ENCODE measurements at regions not wholly inside any gene's neighbourhood (a gene's known extent, or its start where the extent isn't known, plus 50 kb on each side); places are given as distances from the start of the nearest gene placed in this dataset.

DNA sequence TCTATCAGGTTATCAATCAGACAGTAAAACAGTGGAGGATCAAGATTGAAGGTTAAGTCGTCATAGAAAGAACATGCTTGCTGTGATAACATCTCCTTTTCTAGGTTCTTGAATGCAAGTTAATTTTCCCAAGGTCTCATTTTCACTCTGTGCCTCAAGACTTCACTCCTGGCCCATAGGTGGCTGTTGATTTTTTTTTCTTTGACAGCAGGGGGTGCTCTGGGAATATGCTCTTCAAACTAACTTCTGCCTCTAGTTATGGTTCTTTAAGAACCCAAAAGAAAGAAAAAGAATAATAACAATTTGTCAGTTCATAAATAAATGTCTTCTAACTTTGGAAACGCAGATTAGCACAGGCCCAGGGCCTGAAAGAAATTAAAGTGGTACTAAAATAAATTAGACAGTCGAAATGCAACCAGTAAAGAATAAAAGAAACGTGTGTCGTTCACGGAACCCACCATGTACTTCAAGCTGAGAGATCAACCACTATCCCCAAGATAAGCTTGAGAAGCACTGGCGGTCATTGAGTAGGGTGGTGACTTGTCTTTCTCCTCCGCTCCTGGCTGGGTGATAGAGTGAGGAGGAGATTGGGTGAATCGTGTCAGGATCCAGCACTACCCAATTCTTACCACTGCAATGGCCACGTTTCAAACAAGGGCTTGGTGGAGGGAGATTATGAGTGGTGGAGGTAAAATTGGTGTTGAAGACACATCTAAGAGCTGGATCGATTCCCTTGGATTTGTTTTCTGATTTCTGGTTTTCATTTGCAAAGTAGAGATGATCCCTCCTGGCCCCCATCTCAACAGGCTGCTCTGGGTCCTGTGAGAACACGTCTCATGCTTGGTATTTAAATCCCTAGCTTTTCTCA lies 93.4 kb upstream of the IRX4 start:
- no peak overlapping the region for H3K27ac ChIP-seq
- 75 to 78% methylated on average over 12 of the region's 12 CpGs for WGBS, 2 donors
- no peaks in the 10 kb centered on the region for H3K4me1 ChIP-seq
- no peaks in the 10 kb centered on the region for H3K27me3 ChIP-seq
- no peaks in the 10 kb centered on the region for H3K9me3 ChIP-seq
- peak in 1 of 2 donors; percentile 73 for ATAC-seq (ENCODE audit: low FRiP score in 2 of 2)
- no peak overlapping the region for H3K4me3 ChIP-seq
- TF ChIP-seq POLR2AphosphoS5 (IDR thresholded peaks at IDR 0.05) (no peak), POLR2A (IDR thresholded peaks at IDR 0.05) (no peak)
- H3K36me3 ChIP-seq, result no peaks in the 10 kb centered on the region
- DNase-seq, result no peak

DNA sequence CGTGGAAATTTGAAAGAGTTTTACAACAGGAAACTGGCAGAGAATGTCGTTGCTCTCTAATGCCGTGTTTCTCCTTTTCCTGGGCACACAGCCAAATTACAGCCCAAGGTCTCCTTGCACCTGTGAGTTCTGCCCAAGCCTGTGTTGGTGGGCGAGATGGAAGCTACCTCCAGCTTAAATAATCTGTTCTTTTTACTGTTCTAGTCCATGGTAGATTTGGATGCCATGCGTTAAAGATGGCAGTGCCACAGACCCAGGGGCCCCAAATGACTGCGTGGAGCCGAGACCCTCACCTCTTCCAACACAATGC lies 92.6 kb upstream of the IRX4 start:
- Histone ChIP-seq H3K27me3 (no peaks in the 10 kb centered on the region), H3K36me3 (no peaks in the 10 kb centered on the region), H3K4me3 (no peak overlapping the region), H3K27ac (no peak overlapping the region), H3K4me1 (no peaks in the 10 kb centered on the region), H3K9me3 (no peaks in the 10 kb centered on the region)
- no peak for ATAC-seq (ENCODE audit: low FRiP score in 2 of 2)
- TF ChIP-seq POLR2A (IDR thresholded peaks at IDR 0.05) (no peak), EP300 (IDR thresholded peaks at IDR 0.05) (no peak), POLR2AphosphoS5 (IDR thresholded peaks at IDR 0.05) (no peak)
- TF ChIP-seq, protein P1, sequence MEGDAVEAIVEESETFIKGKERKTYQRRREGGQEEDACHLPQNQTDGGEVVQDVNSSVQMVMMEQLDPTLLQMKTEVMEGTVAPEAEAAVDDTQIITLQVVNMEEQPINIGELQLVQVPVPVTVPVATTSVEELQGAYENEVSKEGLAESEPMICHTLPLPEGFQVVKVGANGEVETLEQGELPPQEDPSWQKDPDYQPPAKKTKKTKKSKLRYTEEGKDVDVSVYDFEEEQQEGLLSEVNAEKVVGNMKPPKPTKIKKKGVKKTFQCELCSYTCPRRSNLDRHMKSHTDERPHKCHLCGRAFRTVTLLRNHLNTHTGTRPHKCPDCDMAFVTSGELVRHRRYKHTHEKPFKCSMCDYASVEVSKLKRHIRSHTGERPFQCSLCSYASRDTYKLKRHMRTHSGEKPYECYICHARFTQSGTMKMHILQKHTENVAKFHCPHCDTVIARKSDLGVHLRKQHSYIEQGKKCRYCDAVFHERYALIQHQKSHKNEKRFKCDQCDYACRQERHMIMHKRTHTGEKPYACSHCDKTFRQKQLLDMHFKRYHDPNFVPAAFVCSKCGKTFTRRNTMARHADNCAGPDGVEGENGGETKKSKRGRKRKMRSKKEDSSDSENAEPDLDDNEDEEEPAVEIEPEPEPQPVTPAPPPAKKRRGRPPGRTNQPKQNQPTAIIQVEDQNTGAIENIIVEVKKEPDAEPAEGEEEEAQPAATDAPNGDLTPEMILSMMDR (IDR thresholded peaks at IDR 0.05), result no peak
- WGBS, 2 donors, result 45 to 49% methylated on average over 7 of the region's 7 CpGs
- DNase-seq, result no peak

DNA sequence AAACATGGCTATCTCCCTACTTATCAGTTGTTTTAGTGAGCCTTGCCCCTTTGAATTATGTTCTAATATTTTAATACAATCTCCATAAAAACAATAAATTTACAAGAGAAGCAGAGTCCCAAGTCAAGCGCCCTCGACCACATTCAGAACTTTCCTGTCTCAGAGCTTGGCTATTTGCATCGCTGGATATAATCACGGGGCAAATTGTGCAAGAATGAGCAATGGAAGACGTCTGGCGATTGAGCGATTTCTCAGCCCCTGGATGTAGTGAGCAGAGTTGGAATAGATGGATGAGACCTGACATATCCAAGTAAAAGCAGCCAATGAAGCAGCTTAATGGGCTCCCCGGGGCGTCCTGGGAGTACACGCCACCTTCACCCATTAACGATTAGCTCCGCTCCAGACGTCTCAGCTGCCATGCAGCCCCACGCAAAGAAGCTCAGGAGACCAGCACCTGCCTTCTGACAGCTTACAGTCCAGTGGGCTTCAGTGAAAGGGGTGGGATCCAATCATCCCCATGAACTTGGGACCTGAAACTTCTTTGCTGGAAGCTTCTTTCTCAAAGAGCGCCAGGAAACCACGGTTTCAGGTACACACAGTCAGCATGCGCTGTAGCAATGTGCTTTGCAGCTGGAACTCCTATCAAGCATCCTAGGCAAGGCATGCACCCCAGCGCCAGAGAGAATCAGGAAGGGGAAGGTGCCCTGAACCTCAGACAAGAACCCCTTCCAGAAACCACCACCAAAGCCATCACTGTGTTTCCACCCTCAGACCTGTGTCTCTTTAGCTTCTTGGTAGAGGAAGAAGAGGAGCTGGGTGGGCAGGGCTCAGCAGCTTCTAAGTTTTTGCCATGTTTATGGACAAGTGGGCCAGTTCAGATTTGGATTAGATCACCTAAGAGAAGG lies 92.0 kb upstream of the IRX4 start:
- no peaks in the 10 kb centered on the region for H3K4me1 ChIP-seq
- TF ChIP-seq EP300 (IDR thresholded peaks at IDR 0.05) (no peak), POLR2A (IDR thresholded peaks at IDR 0.05) (no peak), POLR2AphosphoS5 (IDR thresholded peaks at IDR 0.05) (no peak)
- TF ChIP-seq, protein P1 (IDR thresholded peaks at IDR 0.05), result no peak
- H3K4me3 ChIP-seq, result no peak overlapping the region
- no peaks in the 10 kb centered on the region for H3K9me3 ChIP-seq
- no peak overlapping the region for H3K27ac ChIP-seq
- DNase-seq (no peak), ATAC-seq (ENCODE audit: low FRiP score in 2 of 2) (no peak)
- no peaks in the 10 kb centered on the region for H3K36me3 ChIP-seq
- WGBS, 2 donors, result 84 to 93% methylated on average over 15 to 18 of the region's 18 CpGs
- H3K27me3 ChIP-seq, result no peaks in the 10 kb centered on the region

DNA sequence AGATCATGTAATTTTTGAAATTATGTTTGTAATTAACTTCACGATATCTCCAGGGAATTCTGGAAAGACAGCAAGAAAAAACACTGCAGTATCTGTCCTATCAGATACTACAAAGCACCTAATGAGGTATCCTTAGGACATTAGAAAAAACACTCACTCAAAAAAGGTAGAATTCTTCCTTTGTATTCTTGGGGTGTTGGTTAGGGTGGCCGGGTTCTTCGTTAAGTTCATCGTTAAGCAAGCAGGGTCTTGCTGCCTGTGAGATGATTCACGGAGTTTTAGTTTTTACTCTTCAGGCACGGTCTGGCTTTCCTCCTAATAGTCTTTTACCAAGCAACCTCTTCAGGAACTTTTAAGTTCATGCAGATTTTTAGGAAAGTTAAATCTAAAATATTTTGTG lies 91.4 kb upstream of the IRX4 start:
- TF ChIP-seq POLR2A (IDR thresholded peaks at IDR 0.05) (no peak), POLR2AphosphoS5 (IDR thresholded peaks at IDR 0.05) (no peak), EP300 (IDR thresholded peaks at IDR 0.05) (no peak)
- TF ChIP-seq, protein P1 (IDR thresholded peaks at IDR 0.05), result no peak
- WGBS, 2 donors, result 87 to 88% methylated on average over 6 of the region's 6 CpGs
- H3K9me3 ChIP-seq, result no peaks in the 10 kb centered on the region
- no peak overlapping the region for H3K27ac ChIP-seq
- H3K36me3 ChIP-seq, result no peaks in the 10 kb centered on the region
- H3K27me3 ChIP-seq, result no peaks in the 10 kb centered on the region
- H3K4me3 ChIP-seq, result no peak overlapping the region
- ATAC-seq (ENCODE audit: low FRiP score in 2 of 2) (no peak), DNase-seq (no peak)
- no peaks in the 10 kb centered on the region for H3K4me1 ChIP-seq

DNA sequence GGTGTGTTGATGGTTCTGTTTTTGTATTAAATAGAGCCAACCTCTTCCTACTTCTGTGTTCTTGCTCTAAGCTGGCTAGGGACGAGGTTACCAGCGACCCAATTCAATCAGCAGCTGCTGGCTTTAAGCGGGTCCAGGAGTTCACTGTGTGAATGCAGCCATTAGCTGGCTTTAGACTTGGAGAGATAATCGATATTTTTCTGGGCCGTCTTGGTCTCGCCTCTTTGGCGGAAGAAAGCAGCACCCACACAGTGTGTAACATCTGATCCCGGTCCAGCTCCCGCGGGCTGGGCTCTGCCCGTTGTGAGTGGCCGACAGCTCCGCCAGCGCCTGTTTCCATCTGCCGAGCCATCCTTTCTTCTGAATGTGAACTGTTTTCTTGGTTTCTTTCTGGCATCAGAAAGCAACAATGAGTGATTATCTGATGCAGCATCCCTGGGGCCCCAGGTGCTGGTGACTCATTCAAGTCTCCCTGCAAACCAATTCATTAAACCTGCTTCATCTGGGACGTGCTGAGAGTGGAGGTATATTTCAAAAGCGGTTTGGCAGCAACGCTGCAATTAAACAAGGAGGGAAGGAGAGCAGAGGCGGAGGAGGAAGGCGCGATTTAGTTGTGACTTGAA lies 90.8 kb upstream of the IRX4 start:
- WGBS, 2 donors, result 82 to 86% methylated on average over 21 of the region's 21 CpGs

More for the DNA sequence above, 90.8 kb upstream of the IRX4 start:
- Histone ChIP-seq H3K27ac (no peak overlapping the region), H3K9me3 (no peaks in the 10 kb centered on the region), H3K4me3 (no peak overlapping the region), H3K4me1 (no peaks in the 10 kb centered on the region), H3K36me3 (no peaks in the 10 kb centered on the region), H3K27me3 (no peaks in the 10 kb centered on the region)
- TF ChIP-seq POLR2A (IDR thresholded peaks at IDR 0.05) (no peak), POLR2AphosphoS5 (IDR thresholded peaks at IDR 0.05) (no peak), EP300 (IDR thresholded peaks at IDR 0.05) (no peak)
- TF ChIP-seq, protein P1 (IDR thresholded peaks at IDR 0.05), result no peak
- DNase-seq, result no peak
- no peak for ATAC-seq (ENCODE audit: low FRiP score in 2 of 2)
